Upper lobe of left lung (tissue), 6 donors: ENCODE measurements at regions not wholly inside any gene's neighbourhood (a gene's known extent, or its start where the extent isn't known, plus 50 kb on each side); places are given as distances from the start of the nearest gene placed in this dataset.

ENCODE experiments used
- ATAC-seq, 2 donors: fragments of 200-7000 bp; cut with Tn5 transposase; one replicate each; pipeline ENCODE4 v1.9.1; 2022; ENCODE audit warnings: mild to moderate bottlenecking in 2 of 2, moderate library complexity in 2 of 2; ENCODE audit not compliant: low FRiP score in 2 of 2
- DNase-seq, 2 donors: peaks; one replicate each; pipeline ENCODE4 v3.0.0-alpha.2; 2019 to 2020
- H3K27ac ChIP-seq, 4 donors: fragments of 200-600 bp; sonication (generic); one replicate each; pipeline ENCODE4 v1.5.1; 2016 to 2019
- H3K27me3 ChIP-seq, 4 donors: fragments of 200-600 bp; sonication (generic); one replicate each; pipeline ENCODE4 v1.5.1; 2017 to 2019
- H3K36me3 ChIP-seq, 4 donors: fragments of 200-600 bp; sonication (generic); one replicate each; pipeline ENCODE4 v1.5.1; 2016 to 2019
- H3K4me1 ChIP-seq, 4 donors: fragments of 200-600 bp; sonication (generic); one replicate each; pipeline ENCODE4 v1.5.1; 2018 to 2019
- H3K4me3 ChIP-seq, 4 donors: fragments of 200-600 bp; sonication (generic); one replicate each; pipeline ENCODE4 v1.5.1; 2017 to 2019; ENCODE audit warnings: mild to moderate bottlenecking in 2 of 4, moderate library complexity in 1 of 4
- H3K9me3 ChIP-seq, 4 donors: fragments of 200-600 bp; sonication (generic); one replicate each; pipeline ENCODE4 v1.5.1; 2018 to 2019
- EP300 ChIP-seq, 4 donors: sonication (generic); formaldehyde crosslinking; IDR thresholded peaks; one replicate each; pipeline ENCODE4 v1.5.1; 2017; ENCODE audit warnings: antibody characterized with exemption in 4 of 4, control low read depth in 2 of 4
- POLR2A ChIP-seq, 4 donors: fragments of 450-650 bp; IDR thresholded peaks; one replicate each; pipeline ENCODE4 v1.5.1; 2016 to 2017; ENCODE audit warnings: antibody characterized with exemption in 4 of 4, mild to moderate bottlenecking in 2 of 4
- POLR2AphosphoS5 ChIP-seq, 2 donors: sonication (generic); formaldehyde crosslinking; IDR thresholded peaks; one replicate each; pipeline ENCODE4 v1.5.1; 2017; ENCODE audit warnings: antibody characterized with exemption in 2 of 2
- WGBS, 2 donors: methylation state at CpG; one replicate each; pipeline ENCODE4 v1.1.5; 2017 to 2018; 5-methylcytosine and 5-hydroxymethylcytosine counted together
- TF ChIP-seq, protein P1 (sequence below), 6 experiments: fragments of 450-650 bp in 4 of 6; fragments of 200-600 bp in 2 of 6; sonication (generic) in 2 of 6; IDR thresholded peaks; one replicate each; pipeline ENCODE4 v1.5.1; 2016 to 2019; ENCODE audit warnings: antibody characterized with exemption in 6 of 6
- donor health status: DM: no; HTN: no; CAD: no; lungs with moderate emphysema.
- donor health status: DM: no; HTN: yes; CAD: no; lungs with severe emphysema.

- Histone ChIP-seq H3K4me3 (no peak overlapping the region), H3K4me1 (no peaks in the 10 kb centered on the region), H3K36me3 (no peaks in the 10 kb centered on the region), H3K27me3 (no peaks in the 10 kb centered on the region), H3K27ac (no peak overlapping the region), H3K9me3 (no peaks in the 10 kb centered on the region)
- WGBS, 2 donors = 95 to 100% methylated on average over 1 to 2 of the region's 2 CpGs
- DNase-seq (no peak), ATAC-seq (no peak)
- TF ChIP-seq POLR2AphosphoS5 (IDR thresholded peaks at IDR 0.05) (no peak), POLR2A (IDR thresholded peaks at IDR 0.05) (no peak), EP300 (IDR thresholded peaks at IDR 0.05) (no peak)
- TF ChIP-seq, protein P1, sequence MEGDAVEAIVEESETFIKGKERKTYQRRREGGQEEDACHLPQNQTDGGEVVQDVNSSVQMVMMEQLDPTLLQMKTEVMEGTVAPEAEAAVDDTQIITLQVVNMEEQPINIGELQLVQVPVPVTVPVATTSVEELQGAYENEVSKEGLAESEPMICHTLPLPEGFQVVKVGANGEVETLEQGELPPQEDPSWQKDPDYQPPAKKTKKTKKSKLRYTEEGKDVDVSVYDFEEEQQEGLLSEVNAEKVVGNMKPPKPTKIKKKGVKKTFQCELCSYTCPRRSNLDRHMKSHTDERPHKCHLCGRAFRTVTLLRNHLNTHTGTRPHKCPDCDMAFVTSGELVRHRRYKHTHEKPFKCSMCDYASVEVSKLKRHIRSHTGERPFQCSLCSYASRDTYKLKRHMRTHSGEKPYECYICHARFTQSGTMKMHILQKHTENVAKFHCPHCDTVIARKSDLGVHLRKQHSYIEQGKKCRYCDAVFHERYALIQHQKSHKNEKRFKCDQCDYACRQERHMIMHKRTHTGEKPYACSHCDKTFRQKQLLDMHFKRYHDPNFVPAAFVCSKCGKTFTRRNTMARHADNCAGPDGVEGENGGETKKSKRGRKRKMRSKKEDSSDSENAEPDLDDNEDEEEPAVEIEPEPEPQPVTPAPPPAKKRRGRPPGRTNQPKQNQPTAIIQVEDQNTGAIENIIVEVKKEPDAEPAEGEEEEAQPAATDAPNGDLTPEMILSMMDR (IDR thresholded peaks at IDR 0.05) = no peak
These were observed 135.9 kb upstream of the MDM1 start for GRCh38 chr12:68468036-68468435.

- 93 to 95% methylated on average over 3 of the region's 3 CpGs for WGBS, 2 donors
- Histone ChIP-seq H3K4me1 (no peaks in the 10 kb centered on the region), H3K9me3 (no peaks in the 10 kb centered on the region)
These were observed 137.0 kb upstream of the MDM1 start for GRCh38 chr12:68469113-68469512.

DNA sequence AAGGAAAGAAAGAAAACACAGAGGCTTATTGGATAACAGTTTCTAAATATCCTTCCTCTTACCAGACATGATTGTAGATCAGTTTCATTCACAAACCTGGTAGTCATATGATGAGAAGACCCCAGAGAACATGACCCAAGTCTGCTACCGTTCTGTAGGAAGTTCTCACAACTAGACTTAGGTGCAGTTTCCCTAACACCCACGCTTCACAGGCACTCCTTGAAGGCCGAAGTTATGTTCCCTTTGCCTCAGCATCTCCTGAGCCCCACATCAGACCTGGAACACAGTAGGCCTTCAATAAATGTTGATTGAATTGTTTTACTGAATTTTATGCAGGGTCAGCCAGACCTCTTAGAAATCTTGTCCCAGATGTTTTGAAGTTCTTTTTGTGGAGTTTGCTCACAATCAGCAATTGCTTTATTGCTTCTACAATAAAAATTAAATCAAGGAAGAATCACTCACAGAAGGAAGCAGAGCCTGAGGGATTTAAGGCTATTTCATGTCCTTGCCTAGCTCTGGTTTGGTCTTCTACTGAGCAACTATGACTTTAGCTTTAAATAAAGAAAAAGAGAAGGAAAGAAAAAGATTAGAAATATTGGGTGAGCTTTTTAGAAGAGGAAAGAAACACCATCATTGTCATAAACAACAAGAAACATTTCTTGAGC, 138.6 kb upstream of the MDM1 start:
- Histone ChIP-seq H3K36me3 (no peaks in the 10 kb centered on the region), H3K27me3 (no peaks in the 10 kb centered on the region), H3K4me1 (no peaks in the 10 kb centered on the region), H3K4me3 (no peak overlapping the region), H3K9me3 (no peaks in the 10 kb centered on the region), H3K27ac (no peak overlapping the region)
- DNase-seq (no peak), ATAC-seq (no peak)
- TF ChIP-seq EP300 (IDR thresholded peaks at IDR 0.05) (no peak), POLR2AphosphoS5 (IDR thresholded peaks at IDR 0.05) (no peak), POLR2A (IDR thresholded peaks at IDR 0.05) (no peak)
- TF ChIP-seq, protein P1 (IDR thresholded peaks at IDR 0.05) = no peak
- WGBS, 2 donors = 91 to 93% methylated on average over 3 of the region's 3 CpGs

More at GRCh38 chr12:68469113-68469512, 137.0 kb upstream of the MDM1 start:
- Histone ChIP-seq H3K4me3 (no peak overlapping the region), H3K27ac (no peak overlapping the region), H3K36me3 (no peaks in the 10 kb centered on the region), H3K27me3 (no peaks in the 10 kb centered on the region)
- no peak for ATAC-seq
- TF ChIP-seq POLR2A (IDR thresholded peaks at IDR 0.05) (no peak), EP300 (IDR thresholded peaks at IDR 0.05) (no peak), POLR2AphosphoS5 (IDR thresholded peaks at IDR 0.05) (no peak)
- TF ChIP-seq, protein P1 (IDR thresholded peaks at IDR 0.05) = no peak
- no peak for DNase-seq

DNA sequence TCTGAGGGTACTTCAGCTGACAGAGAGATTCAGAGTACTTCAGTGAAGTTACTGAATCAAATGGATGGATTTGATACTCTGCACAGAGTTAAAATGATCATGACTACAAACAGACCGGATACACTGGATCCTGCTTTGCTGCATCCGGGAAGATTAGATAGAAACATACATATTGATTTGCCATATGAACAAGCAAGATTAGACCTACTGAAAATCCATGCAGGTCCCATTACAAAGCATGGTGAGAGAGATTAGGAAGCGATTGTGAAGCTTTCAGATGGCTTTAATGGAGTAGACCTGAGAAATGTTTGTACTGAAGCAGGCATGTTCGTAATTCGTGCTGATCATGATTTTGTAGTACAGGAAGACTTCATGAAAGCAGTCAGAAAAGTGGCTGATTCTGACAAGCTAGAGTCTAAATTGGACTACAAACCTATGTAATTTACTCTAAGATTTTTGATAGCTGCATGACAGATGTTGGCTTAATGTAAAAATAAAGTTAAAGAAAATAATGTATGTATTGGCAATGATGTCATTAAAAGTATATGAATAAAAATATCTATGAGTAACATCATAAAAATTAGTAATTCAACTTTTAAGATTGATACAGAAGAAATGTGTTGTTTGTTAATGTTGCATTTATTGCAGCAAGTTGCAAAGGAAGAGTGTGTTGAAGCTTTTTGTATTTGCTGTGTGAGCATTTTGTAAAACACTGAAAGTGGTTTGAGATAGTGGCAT, 136.1 kb upstream of the RAP1B start:
- no peaks in the 10 kb centered on the region for H3K27me3 ChIP-seq
- TF ChIP-seq POLR2A (IDR thresholded peaks at IDR 0.05) = no peak
- TF ChIP-seq EP300 (IDR thresholded peaks at IDR 0.05) = no peak
- no peak for TF ChIP-seq POLR2AphosphoS5 (IDR thresholded peaks at IDR 0.05)
- TF ChIP-seq, protein P1 (IDR thresholded peaks at IDR 0.05) = no peak
- no peak overlapping the region for H3K27ac ChIP-seq
- H3K4me1 ChIP-seq = no peaks in the 10 kb centered on the region
- ATAC-seq (no peak), DNase-seq (no peak)
- no peak overlapping the region for H3K4me3 ChIP-seq
- no peaks in the 10 kb centered on the region for H3K36me3 ChIP-seq
- no peaks in the 10 kb centered on the region for H3K9me3 ChIP-seq
- 95 to 97% methylated on average over 5 of the region's 5 CpGs for WGBS, 2 donors
